ENCODE measurements at regions not wholly inside any gene's neighbourhood (a gene's known extent, or its start where the extent isn't known, plus 50 kb on each side); places are given as distances from the start of the nearest gene placed in this dataset.

- no peak for DNase-seq
Observed at GRCh38 chr3:72698154-72698917, 149.9 kb downstream of the SHQ1 start.

- DNase-seq = no peak
Observed at GRCh38 chr3:72697717-72698116, 150.5 kb downstream of the SHQ1 start.

DNA sequence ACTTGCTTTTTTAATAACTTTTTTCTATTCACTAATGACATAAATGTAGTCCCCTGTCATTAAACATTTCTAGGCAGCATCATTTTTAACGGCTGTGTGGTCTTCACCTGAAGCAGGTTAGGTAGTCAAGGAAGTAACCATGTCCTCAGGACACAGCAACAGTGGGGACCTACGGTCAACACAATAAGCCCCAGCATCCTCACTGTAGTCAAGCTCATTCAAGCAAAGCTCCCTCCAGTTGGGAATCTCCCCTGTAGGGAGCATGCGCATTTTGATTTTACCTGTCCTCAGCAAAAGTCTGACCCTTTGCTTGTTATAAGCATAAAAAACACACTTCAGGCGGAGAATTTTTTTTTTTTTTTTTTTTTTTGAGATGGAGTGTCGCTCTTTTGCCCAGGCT, 151.4 kb downstream of the SHQ1 start:
- DNase-seq = no peak

DNA sequence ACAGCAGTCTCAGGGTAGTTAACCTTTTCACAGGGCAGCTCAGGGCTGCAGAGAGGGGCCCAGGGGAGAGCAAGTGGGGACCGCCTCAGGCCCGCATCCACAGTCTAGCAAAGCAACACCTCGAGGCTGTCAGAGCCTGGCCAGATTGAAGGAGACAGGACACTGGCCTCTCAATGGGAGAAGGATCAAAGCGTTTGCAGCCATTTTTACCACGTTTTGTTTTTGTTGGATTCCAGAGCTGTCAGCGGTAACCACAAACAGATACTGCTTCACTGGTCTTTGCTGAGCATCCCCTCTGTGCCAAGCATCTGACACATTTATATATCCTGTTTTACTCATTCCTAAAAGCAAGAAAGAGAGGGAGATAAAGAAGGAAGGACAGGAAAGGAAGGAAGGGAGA, 153.8 kb downstream of the SHQ1 start:
- no peak for DNase-seq

DNA sequence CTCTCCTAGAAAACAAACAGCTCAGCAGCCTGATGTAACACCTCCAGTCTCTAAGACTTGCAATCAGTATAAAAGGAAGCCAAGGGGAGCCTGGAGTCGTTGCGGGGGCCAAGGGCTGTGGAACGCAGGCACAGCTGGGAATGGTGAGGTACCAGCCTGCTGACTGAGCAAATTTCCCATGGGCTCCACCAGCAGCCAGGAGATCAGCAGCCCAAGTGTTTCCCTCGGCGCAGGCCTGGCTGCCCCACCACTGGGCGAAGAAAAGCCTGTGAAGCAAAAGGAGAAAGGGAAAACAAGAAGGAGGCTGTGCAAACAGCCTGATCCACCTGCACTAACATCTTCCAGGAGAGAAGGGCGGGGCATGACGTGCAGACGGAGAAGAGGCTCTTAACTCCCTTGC, 155.3 kb downstream of the SHQ1 start:
- no peak for DNase-seq

GRCh38 chr3:72690629-72691028, 157.6 kb downstream of the SHQ1 start:
- DNase-seq = no peak

DNA sequence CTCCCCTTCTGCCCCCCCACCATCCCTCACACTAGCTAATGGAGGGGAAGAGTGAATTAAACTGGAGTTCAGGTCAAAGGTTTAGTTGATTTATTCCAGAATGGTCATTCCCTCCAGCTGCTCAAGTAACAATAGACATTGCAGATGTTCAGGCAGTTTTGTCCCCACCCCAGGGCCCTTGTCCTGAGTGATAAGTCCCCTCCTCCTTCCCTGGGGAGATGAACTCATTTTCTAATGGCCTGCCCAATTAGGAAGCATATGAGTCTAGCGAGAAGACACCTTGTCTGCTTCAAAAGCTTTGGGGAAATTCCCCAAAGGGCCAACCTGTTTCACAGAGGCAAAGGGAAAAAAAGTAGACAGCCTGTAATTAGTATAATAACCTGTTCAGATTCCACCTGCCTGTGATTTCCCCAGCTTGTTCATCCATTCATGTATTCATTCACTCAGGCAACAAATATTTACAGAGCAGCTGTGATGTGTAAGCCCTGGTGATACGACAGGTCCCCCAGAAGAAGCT, 165.3 kb downstream of the SHQ1 start:
- peak; percentile 68 for DNase-seq

DNA sequence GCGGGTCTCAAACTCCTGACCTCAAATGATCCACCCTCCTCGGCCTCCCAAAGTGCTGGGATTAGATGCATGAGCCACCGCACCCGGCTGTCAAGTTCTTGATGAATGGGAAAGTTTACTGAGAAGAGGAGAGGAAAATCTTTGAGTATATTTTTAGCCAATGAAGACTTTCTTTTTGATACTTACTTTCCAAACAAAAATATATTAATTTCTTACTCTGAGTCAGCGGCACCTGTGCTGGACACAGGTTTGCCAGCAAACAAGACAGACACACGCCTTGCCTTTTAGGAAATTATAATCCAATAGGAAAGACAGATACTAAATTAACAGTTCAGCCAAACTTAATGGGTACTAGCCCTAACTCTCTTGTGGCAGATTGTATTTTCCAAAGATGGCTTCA, 166.6 kb downstream of the SHQ1 start:
- DNase-seq = no peak

DNA sequence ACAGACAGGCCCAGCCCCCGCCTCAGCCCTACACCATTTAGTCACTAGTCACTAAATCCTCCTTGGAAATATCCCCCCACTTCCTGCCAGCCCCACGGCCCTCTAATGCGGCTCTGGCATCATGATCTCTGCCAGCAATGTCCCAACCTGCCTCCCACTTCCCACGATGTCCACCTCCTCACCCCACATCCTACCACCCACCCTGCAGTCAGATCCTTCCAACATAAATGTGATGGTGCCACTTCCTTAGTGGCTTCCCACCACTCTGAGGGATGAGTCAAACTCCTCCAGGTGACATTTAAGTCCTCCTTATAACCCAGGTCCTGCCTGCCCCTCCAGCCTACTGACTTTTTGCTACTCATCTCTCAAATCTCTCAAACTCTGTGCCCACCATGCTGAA, 167.5 kb downstream of the SHQ1 start:
- DNase-seq = no peak

- DNase-seq = peak; percentile 22
Observed at GRCh38 chr3:72679540-72680198, 168.6 kb downstream of the SHQ1 start.

DNA sequence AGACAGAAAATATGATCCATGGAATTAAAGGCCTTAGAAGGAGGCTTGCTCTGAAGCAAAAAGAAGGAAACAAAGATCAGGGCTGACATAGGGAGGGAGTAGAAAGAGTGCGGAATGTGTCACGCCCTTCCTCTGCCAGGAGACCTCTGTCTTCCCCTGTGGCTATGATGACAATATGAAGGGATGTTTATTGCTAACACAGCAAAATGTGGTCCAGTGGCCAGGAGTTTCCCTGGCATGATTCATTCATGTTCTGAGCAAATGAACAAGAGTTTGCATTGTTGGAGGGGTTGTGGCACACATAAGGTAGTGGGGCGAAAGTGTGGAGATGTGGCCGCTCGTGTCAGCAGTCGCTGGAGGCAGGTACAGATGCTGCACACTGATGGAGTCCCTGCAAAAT, 169.4 kb downstream of the SHQ1 start:
- no peak for DNase-seq

- no peak for DNase-seq
Observed at GRCh38 chr3:72678380-72678779, 169.9 kb downstream of the SHQ1 start.

- no peak for DNase-seq
Observed at GRCh38 chr3:72675243-72675642, 173.0 kb downstream of the SHQ1 start.

DNA sequence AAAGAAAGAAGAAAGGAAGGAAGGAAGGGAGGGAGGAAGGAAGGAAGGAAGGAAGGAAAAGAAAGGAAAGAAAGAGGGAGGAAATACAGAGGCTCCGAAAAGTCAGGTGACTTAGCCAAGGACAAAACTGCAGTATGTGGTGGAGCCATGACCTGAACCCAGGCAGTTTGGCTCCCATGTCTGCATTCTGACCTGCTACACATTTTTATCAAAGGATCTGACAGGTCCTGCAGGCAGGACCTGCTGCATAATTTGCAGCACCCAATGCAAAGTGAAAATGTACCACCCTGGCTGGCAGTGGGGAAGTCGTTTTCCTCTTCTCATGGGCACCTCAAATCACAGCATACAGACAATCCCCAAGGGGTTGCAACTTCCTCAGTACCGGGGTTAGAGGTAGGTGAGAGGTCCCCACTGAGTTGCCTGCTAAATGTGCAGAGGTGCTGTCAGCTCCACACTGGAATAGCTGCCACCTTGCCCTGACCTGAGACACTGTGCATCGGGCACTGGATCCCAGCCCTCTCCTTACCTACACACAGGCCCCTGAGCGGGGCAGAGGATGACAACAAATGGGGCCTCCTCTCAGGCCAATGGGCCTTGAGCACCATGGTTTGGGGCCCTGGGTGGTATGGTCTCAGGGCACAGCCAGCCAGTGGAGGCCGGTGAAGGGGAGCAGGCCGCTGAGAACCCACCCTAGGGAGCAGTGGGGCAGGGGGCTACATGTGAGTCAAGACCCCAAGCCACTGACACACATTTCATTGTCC, 175.1 kb downstream of the SHQ1 start:
- DNase-seq = no peak

- no peak for DNase-seq
Observed at GRCh38 chr3:72669224-72669623, 179.0 kb downstream of the SHQ1 start.

GRCh38 chr3:72666447-72666755, 181.8 kb downstream of the SHQ1 start:
- no peak for DNase-seq

GRCh38 chr3:72665701-72666446, 182.4 kb downstream of the SHQ1 start:
- DNase-seq = no peak

DNA sequence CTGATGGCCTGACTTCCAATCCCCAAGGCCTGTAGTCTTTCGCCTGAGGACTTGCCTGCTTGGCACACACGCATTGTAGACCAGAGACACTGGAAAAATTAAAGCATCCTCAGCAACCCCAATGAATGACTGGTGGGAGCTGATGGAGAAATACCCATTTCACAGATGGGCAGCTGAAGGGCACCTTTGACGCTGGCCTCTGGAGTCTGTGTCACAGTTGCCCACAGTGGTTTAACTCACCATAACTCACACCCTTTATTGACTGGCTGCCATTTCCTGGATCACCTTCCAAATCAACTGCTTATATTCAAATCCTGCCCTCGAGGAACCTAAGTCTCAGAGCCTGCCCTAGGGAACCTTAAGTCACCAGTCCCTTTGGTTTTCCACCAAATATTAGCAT, 183.1 kb downstream of the SHQ1 start:
- DNase-seq = no peak

GRCh38 chr3:72664184-72664975, 183.9 kb downstream of the SHQ1 start:
- DNase-seq = no peak

DNA sequence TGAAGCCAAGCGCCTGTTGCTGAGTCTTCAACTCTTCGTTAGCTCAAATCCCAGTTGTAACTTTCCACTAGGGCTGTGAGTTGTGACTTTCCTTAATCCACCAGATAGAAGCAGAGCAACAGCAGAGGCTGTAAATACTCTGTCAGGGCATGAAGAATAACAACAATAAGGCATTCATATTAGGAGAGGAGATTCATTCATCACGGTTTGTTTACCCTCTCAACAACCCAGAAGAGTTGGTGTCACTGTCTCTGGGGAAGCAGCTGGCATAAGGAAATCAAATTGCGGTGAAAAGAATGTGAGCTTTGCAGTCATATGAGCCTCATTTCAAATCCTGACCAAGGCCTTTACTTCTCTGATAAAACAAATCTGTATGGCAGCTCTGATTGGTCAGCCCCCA, 184.8 kb downstream of the SHQ1 start:
- peak; percentile 86 for DNase-seq

DNA sequence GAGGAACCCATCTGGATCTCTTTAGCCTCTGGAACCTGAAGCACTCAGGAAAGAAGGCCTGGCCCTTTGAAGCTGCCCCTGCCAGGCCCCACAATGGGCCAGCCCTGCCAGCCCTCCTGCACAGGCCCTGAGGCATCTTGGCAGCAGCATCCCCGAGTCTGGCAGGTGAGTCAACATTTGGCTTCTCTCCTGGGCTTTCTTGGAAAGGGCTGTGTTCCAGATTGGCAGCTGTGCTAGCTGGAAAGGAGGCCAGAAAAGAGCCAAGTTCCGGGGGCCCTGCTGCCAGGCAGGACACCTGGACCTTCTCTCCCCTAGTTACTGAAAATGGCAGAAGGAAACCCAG, 187.2 kb downstream of the SHQ1 start:
- peak; percentile 90 for DNase-seq
